SKM-1 treated with dmso at 0.1 percent for 144 hours (cell line): ENCODE measurements at regions not wholly inside any gene's neighbourhood (a gene's known extent, or its start where the extent isn't known, plus 50 kb on each side); places are given as distances from the start of the nearest gene placed in this dataset.

Experiments used
- DNase-seq: peaks from one replicate; lab custom pipeline; 2025; ENCODE audit not compliant: unreplicated experiment; lab: John Stamatoyannopoulos, UW

- no peak for DNase-seq
Observed at GRCh38 chr22:27110665-27111451, 453.5 kb downstream of the MIAT start.

DNA sequence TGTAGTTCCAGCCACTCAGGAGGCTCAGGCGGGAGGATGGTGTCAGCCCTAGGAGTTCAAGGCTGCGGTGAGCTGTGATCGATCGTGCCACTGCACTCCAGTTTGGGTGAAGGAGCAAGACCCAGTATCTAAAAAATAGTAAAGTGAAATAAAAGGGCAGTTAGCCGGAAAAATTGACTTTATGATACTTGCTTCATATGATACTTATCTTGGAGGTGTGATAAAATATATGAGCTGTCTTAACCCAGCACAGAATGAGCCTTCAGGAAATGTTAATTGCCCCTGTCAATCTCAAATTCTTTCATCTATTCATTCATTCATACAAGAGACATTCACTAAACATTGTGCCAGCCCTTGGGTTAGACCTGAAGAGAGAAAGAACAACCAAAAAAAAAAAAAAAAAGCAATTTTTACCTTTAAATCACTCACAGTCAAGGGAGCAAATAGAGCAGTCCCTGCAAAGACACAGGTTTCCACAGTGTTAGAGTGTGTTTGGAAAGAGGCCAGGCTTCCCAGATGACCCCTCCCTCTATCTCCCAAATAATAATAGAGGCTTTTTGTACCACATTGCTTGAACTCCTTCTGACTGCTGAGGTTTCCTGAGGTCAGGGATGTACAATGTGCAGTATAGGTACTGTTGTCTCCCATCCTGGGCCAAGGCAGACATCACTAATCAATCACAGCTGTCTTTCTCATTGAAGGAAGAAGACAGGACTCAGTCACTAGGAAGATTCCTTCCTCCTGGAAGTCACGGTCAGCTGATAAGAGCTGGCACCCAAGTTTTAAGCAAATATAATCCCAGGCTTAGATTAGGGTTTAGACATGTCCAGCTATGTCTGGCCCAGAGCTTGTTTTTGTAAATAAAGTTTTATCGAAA, 454.6 kb downstream of the MIAT start:
- DNase-seq = no peak

GRCh38 chr22:27113211-27113635, 455.8 kb downstream of the MIAT start:
- peak; percentile 55 for DNase-seq

- DNase-seq = no peak
Observed at GRCh38 chr22:27113641-27114040, 456.3 kb downstream of the MIAT start.

DNA sequence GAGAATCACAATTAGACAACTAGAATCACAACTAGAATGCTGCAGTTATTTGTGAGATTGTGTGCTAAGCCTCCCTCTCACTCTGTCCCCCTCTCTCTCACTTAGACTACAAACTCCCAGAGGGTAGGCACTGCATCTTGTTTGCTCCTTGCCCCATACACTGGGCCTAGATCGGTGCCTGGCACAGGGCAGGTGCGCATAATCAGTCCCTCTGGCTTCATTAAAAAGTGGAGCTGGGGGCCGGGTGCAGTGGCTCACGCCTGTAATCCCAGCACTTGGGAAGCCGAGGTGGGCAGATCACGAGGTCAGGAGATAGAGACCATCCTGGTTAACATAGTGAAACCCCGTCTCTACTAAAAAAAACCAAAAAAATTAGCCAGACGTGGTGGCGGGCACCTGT, 456.8 kb downstream of the MIAT start:
- DNase-seq = no peak

DNA sequence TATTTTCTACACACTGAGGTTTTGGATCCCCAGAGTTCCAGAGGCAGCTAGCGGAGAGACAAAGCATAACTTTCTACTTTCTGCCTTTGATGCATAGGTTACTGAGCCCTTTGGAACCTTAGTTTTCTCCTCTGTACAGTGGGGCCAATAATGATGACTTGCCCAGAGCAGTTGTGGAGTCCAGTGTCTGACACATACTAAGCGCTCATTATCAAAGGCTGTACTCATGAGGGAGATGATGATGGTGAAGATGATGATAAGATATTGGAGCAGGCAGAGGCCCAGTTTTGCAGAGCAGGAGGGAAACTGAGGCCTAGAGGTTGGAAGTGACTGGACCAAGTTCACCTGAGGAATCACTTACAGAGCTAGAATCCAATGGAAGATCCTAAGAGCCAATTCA, 458.0 kb downstream of the MIAT start:
- DNase-seq = no peak

DNA sequence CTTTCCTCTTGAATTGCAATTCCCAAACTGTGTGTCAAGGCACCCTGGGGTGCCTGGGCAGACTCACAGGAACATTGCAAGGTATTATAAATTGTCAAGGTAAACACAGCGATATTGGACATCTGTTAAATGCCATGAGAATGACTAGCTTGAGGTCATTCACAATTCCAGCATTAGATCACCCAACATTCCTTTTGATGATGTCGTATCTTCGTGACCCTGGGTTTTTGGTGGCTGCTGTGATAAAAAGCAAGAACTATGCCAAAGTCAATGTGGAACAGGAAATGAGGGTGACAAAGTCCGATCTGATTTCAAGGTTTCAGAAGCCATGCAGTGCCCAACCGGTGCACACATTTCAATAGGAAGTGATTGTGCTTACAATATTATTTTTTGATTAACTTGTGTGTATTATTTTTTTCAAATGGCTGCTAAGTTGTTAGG, 458.4 kb downstream of the MIAT start:
- DNase-seq = no peak

DNA sequence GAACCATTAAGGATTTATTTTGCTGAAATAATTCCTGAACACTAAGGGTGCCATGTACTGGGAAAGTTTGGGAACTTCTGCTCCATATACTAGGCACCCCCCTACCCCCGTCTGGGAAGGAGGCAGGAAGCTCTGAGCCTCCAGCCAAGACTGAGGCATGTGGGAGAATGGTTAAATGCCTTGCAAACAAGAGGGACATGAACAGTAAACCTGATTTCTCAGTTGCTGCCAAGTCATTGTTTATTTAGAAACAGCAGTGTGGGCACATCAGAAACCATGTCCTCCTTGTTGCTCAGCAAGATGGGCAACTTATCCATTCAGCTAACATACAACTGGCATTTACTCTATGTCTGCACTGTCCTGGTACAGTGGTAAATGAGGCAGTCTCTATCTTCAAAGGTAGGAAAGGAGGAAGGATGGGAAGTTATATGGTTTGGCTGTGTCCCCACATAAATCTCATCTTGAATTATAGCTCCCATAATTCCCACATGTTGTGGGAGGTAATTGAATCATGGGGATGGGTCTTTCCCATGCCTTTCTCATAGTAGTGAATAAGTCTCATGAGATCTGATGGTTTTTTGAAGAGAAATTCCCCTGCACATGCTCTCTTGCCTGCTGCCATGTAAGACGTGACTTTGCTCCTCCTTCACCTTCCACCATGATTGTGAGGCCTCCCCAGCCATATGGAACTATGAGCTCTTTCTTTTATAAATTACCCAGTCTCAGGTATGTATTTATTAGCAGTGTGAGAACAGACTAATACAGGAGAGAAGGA, 459.1 kb downstream of the MIAT start:
- no peak for DNase-seq

DNA sequence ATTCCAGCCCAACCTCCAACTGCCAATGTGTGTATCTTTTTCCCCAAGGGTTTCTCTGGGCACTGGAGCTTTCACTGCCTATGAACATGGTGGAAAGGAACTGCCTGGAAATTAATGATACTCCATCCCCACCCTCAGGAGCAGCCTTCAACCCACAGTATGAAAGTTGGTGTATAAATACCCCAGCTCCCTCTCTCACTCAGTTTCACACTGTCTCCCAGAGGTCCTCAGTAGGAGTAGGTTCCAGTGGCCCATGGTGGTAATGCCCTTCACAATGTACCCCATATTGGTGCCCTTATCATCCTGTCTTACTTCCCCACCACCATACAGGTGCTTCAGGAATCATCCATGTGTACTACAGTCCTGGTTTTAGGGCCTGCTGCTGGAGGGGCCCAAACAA, 462.6 kb downstream of the MIAT start:
- no peak for DNase-seq

DNA sequence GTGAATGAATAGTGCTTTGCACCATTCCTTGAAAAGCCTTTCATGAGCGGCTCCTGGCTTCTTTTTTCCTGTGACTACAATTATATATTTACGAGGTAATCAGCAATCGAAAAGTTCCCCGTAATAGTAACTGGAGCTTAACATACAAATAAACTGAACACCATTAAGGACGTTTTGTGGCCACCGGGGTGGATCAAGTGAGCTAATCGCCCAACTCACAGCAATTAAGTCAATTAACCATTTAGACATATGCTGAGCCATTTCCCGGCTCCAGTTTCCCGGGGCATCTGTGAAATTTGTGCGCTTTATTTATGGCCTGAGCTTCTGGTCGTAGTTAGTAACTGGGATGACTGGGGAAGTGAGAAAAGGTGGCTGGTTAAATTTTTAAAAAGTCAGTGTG, 465.2 kb downstream of the MIAT start:
- no peak for DNase-seq

DNA sequence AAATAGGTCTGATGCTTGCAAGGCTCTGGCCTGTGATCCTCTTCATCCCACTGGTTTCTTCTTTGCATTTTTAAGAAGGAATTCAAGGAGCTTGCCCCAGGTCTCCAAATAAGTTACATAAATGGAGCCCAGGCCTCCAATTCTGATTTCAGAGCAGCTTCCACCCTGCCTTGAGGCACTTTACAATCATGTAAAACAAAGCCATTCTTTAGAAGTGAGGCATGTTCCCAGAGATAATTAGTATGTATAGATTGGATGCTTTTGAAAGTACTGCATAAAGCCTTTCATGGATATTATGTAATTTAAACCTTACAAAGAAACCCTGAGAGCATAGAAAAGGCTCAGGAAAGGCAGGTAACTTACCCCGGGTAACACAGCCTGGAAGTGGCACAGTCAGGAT, 466.5 kb downstream of the MIAT start:
- no peak for DNase-seq

- DNase-seq = peak; percentile 59
Observed at GRCh38 chr22:27124351-27124966, 467.1 kb downstream of the MIAT start.

DNA sequence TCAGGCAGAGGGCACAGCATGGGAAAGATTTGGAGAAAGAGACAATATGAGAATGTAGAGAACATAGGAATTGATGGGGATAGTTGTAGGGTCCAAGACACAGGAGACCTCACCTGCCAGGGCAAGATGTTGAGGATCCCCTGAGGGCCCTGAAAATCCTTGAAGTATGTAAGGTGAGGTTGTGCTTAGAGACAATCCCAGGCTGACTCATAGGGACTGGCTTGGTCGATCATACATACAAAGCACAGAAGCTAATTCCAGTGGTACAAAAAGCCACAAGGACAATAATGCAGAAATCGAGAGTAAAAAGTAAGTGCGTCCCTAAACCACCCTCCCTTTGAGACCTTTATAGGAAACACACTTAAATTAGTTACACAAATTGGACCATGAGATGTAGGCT, 468.2 kb downstream of the MIAT start:
- no peak for DNase-seq

GRCh38 chr22:27127911-27128310, 470.5 kb downstream of the MIAT start:
- DNase-seq = no peak

DNA sequence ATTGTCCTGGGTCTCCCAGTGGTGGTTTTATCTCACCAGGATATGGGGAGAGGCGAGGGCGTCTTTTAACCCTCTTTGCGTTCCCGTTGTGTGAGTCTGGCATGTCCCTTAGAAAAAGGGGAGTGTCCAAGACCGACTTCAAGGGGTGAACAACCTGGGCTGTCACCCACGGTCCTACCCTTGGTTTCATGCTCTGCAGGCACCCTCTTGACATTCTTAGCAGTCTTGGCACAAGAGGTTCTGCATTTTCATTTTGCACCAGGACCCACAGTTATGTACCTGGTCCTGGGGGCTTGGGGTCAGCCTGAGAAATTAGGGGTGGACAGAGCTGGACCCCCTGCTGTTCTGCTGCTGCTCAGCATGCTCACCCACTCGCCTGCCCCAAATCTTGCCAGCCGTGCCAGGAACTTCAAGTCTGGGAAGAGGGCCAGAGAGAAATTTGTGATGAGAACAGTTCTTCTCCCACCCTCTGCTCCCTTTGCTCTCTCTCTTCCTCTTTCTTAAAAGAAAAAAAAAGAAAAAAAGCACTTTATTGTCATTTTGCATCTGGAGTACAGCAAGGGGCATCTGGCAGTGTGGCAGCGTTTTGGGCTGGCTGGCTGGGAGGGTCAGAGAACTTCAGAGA, 471.2 kb downstream of the MIAT start:
- no peak for DNase-seq

GRCh38 chr22:27129266-27129665, 471.9 kb downstream of the MIAT start:
- DNase-seq = peak; percentile 27

DNA sequence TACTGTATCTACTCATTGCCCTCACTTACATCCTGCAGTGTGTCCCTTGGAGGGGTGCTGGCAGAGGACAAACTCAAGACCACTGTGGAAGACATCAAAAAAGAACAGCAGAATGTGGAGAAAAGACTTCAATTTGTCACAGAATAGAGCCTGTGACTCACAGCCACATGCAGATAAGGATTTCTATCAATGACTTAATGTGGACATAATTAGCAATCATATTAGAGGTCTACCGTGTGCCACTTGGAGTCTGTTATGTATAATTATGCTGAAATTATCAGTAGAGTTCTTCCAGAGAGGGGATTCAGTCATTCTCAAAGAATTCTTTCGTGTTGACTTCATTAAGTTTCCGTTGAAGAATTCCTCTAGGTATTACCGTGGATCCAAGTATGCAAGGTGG, 473.5 kb downstream of the MIAT start:
- DNase-seq = no peak

DNA sequence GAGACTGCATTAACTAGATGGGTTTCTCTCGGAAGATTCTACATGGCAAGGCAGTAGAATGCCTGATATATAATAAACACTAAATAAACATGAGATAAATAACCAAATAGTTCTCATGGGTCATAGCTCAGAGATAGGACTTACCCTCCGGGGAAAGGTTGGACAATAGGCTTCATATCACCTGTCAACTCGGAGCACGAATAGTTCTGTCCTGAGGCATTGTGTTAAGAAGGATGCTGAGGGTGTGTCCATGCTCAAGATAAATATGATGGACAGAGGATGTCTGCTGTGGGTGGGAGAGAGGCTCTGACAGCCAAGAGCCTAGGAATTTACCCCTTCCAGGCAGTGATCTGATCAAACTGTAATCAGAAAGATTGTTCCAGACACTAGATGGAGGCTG, 474.0 kb downstream of the MIAT start:
- DNase-seq = no peak

DNA sequence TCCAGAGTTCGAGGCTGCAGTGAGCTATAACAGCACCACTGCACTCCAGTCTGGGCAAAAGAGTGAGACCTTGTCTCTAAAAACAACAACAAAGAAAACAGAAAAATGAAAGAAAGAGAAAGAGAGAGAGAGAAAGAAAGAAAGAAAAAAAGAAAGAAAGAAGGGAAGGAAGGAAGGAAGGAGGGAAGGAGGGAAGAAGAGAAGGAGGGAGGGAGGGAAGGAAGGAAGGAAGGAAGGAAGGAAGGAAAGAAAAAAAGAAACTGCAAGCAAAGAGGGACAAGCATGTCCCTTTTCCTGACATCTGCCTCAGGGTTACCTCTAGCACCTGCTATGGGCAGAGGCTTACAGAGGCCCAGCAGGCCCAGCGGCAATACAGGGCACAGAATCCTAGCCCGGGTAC, 475.0 kb downstream of the MIAT start:
- DNase-seq = no peak

GRCh38 chr22:27133019-27133431, 475.6 kb downstream of the MIAT start:
- peak; percentile 36 for DNase-seq
